DMS79 treated with DMSO at 0.1 percent for 48 hours (cell line): ENCODE measurements at regions not wholly inside any gene's neighbourhood (a gene's known extent, or its start where the extent isn't known, plus 50 kb on each side); places are given as distances from the start of the nearest gene placed in this dataset.

Experiments
- DNase-seq: peaks from one replicate; lab custom pipeline; 2025; lab: John Stamatoyannopoulos, UW

DNA sequence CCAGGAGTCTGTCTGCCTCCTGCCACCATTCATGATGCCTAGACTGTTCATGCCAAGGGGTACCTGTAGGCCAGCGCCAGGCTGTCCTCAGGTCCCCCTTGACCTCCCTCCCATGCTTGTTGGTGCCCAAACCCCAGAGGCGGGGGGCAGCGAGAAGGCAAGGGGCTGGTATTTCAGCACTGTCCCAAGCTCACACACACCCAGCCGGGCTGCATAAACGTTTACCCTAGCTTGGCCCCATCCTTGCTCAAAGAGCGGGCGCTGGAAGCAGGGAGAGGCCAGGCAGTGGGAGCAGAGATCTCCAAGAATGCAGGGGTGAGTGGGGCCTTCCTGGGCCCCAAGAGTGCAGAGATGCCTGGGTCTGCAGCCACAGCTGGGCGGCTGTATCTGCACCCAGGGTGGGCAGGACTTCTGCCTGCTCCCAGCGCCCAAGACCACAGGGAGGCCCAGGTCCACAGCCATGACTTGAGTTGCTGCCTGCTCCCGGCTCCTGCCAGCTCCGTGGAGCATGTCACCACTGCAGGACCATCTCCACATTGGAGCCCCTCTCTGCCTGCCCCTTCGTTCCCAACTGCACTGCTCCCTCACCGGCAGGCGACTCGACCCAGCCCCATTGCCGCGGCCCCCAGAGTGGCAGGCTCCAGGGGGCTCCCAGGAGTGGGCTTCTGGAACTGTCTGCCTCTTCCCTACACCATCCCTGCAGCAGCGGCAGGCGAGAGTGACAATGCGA lies 616.6 kb downstream of the METTL4 start:
- DNase-seq = no peak

DNA sequence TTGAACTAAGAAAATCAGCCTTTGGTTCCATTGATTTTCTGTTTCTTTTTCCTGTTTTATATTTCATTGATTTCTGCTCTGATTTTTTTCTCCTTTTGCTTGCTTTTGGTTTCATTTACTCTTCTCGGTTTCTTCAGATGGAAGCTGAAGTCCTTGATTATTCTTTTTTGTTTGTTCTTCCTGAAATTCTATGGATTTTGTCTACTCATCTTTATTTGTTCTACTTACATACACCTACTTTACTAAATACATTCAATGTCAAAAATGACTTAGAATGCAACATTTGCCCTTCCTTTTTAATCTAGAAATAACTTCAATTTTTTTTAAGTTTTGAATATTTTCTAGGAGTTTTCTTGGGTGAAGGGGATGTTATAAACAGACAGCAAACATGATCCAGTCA lies 612.5 kb downstream of the METTL4 start:
- no peak for DNase-seq

DNA sequence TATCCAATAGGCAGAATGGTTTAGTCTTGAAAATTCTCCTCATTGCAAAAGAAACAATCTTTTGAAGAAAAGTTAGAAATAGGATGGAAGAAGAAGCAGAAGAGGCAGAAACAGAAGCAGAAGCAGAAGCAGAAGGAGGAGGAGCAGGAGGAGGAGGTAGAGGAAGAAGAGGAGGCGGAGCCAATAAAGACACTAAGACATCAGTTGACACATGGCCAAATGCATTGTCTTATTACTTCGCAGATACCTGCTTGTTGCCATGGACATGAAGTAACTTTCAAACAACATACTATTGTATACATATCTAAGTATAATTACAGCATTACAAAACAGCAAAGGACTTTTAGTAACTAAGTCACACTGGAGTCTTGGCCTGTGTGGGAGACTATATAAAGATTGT lies 606.3 kb downstream of the METTL4 start:
- DNase-seq = no peak

DNA sequence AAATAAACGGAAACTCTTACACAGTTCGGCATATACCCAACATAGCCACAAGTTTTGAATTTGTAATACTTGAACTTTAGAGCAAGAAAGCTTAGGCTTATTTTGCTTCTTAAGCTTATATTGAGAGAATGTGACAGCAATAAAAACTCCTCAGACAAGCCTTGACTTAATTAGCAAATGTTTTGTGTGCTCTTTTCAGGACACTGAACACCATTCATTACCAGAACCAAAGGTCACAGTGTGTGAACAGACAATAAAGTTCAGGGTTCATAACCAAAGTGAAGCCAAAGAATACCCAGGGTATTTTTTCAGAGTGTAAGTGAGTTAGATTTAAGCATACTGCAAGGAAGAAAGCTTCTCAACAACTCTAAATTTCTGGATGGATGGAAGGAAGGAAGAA lies 605.8 kb downstream of the METTL4 start:
- DNase-seq = no peak

DNA sequence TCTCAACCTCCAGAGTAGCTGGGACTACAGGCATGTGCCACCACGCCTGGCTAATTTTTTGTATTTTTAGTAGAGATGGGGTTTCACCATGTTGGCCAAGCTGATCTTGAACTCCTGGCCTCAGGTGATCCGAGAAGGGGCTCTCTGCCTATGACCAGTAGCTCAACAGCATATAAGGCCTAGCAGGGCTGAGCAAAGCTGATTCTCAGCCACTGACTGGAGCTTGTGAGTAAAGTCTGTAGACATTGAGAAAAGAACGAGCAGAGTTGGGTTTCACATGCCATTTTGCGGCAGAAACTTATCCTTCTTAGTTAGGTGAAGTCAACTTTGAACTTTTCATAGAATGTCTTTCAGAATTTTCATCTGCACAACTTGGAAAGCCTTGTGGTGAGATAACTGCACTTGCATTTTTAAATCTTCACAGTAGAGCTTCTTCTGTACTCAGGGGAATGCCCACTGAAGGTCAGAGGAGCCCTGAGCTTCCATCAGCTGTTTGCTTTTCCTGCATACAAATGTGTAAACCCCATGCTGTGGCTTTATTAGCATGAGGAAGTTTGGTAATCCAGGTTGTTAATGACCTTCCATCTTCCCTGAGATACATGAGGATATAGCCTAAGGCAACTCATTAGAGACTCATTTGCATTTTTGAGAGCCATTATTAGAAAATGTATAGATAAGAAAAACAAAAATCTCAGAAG lies 602.4 kb downstream of the METTL4 start:
- no peak for DNase-seq

DNA sequence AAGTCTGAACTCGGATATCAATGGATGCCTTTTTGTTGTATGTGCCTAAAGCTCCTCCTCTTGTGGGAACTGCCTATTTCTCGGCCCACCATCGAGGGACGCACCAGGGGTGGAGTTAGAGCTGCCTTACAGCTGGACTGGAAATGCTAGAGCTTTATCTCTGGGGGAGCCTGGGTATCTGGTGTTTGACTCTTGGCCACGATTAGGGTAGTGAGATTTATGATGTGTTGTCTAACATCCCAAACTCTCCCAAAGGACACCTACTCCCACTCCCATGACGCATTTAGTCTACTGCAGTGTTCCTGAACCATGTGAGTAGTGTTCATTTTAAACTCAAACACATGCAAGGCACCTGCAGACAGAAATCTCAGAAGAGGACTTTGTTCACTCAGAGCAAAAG lies 594.8 kb downstream of the METTL4 start:
- no peak for DNase-seq

DNA sequence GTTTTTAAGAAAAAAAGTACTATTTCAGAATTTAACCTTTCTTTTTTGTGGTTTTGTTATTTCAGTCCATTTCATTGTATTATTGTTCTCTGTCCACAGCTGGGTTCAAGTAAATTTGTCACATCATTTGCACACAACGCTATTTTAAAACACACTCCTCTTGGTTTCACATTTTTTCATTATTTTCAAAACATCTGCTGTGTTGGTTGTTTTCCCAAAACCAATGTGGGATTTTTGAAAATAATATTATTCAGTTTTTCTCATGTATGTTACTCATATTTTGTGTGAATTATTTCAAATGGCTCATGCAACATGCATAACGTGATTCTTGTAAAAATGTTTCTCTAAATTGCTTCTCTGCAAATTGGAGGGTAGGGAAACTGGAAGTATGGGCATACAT lies 589.2 kb downstream of the METTL4 start:
- no peak for DNase-seq

DNA sequence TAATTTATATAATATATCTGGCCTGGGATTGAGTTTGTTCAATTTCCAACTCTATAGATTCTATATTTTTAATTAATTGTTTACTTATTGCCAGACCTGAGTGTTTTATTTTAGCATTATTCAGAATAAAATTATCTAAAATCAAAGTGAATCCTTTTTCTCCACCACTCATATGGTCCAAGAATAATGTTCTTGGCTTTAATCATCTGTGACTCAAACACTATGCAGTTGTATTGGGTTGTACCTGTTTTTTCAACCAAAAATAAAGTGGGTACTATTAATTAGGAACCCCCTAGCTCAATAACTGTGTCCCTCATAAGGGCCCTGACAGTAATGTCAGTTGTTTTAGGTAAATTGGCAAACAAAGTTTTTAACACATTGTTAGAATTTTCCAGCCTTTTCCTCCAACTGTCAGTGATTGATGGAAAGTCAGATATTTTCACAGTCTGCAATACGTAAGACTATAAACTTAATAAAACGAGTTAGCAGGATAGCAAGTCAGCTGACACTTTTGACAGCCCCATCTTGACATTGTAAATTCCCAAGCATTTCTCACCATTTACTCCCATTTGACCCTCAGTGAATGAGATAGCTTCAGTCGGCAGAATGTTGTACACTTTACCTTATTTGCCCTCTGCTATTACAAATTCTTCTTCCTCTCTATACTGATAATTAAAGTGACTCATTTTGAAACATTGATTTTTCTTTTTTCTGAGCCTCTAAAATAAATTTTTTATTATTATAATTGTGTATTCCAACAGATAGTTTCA lies 587.4 kb downstream of the METTL4 start:
- no peak for DNase-seq

DNA sequence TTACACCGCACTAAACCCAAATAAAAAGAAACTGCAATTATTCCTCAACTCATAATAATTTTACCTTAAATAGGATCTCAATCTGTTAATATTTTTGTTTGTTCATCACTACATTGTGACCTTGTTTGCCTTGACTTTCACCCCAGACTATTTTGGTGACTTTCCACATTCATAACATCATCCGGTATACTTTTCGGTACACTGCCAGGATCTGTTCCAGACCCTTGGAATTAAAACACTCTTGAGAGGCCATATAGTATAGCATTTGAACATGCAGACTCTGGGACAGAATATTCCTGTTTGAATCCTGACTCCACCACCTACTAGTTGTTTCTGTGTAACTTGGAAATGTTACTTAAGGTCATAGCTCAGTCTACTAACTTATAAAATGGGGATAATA lies 577.4 kb downstream of the METTL4 start:
- DNase-seq = no peak

DNA sequence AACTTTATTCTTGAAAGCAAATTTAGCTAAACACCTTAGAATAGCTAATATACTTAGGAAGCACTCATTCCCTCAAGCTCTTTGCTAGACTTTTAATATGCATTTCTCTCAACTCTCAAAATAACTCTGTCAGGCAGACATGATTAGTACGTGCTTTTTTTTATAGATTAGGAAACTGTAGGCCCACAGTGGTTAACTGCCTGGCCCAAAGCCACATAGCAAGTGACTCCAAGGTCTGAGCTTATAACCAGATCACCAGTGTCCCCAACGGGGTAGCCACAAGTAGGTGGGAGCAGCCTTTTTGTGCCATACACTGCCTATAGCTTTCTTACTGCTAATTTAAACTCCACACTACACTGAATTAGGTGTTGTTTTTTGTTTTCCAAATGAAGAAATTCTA lies 576.8 kb downstream of the METTL4 start:
- no peak for DNase-seq

DNA sequence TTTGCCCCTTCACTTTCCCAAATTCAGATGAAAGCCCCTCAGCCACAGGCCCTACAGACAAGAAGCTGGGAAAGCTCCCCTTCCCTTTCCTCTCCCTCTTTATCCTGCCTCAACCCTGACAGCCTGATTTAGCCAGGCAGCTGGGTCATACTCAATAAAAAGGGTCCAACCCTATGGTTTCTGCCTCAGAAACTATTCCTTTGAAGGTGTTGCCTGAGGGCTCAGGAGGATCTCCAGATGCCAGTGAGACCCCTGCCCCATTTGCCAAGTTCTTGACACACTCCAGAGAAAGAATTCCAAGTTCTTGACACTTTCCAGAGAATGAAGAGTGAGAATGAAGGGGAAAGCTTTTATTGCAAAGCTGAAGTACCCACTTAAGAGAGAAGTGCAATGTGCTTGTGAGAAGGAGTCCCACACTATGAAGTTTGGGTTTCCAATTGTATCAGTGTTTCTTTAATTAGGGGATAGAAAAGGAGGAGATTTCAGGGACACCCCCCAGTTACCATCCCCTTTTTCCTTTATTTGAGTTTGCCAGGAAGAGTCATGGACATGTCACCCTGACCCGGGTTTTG lies 576.2 kb downstream of the METTL4 start:
- no peak for DNase-seq

DNA sequence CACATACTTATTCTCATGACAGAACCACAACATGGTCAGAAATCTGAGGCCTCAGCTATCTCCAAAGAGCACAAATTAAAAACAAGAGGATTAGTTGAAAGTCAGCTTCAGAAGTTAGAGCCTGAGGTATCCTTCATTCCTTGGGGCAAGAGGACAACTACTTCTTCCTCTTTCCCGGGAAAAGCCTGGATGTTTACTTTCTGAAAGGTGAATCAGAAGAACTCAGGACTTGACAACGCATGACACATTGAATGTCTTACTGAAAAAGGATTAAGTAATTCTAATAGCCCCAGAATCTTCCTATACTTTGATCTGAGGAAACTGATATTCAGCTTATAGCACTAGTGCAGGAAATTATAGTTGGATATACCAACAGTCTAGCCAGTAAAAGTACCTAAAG lies 573.2 kb downstream of the METTL4 start:
- DNase-seq = no peak

DNA sequence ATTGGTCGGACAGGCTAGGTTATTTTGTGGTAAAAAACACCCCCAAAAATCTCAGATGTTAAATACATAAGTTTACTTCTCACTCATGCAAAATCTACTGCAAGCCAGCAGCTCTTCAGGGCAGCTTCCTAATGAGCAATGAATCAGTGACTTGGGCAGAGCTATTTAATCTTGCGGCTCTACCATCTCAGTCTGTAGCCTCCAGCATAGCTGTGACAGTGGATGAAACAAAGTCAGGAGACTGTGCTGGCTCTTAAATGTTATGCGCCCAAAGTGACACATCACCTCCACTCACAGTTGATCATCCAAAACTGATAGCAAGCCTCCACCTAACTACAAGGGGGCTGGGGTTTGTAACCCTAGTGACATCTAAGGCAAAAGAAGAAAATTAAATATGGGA lies 571.9 kb downstream of the METTL4 start:
- DNase-seq = no peak

DNA sequence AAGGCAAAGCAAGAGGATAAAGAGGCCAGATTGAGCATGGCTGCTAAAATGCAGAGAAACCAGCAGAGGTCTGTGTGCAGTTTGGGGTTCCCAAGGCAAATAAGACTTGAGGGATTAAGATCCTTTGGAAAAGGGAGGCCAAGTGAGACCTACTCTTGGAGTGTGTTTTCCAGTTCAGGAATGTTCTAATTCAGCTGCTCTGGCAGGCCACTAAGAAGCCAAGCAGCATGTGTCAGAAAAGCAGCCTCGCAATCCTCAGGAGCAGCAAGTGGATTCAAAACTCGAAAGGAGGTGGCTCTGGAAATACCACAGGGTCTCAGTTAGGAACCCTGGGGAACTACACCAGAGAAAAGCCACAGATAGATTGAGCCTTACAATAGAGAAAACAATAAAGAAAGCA lies 569.2 kb downstream of the METTL4 start:
- no peak for DNase-seq

DNA sequence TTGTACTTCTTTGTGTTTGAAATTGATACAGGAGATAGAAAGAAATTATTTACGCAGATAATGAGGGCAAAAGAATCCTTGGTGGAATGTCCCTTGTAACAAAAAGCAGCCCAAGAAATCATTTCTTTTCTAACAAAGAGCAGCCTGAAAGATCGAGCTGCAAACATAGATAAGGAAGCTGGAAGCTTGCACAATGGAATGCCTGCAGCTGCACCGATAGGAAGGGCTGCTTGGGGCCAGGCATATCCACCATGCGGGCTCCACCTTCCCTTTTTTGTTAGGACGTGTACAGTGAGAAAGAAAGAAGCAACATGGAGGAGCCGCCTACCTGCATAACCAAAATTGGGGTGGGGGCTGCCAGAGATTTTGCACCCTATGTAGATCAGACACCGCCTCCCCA lies 568.7 kb downstream of the METTL4 start:
- no peak for DNase-seq

DNA sequence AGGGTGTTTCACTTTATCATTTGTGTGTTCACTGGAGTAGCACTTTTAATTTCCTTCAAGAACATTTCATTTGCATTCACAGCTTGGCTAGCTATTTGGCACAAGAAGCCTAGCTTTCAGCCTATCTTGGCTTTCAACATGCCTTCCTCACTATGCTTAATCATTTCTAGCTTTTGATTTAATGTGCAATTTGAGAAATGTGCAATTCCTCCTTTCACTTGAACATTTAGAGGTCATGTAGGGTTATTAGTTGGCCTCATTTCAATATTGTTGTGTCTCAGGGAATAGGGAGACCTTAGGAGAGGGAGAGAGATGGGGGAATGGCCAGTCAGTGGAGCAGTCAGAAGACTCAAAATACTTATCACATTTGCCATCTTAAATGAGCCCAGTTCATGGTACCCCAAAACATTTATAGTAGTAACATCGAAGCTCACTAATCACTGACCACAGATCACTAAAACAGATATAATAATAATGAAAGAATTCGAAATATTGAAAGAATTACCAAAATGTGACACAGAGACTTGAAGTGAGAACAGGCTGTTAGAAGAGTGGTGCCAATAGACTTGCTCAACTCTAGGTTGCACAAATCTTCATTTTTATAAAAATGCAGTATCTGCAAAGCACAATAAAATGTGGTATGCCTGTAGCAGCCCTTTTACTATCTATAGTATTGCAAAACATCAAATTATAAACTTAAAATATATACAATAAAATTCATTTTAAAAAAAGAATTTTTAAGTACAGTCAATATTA lies 561.2 kb downstream of the METTL4 start:
- DNase-seq = no peak

DNA sequence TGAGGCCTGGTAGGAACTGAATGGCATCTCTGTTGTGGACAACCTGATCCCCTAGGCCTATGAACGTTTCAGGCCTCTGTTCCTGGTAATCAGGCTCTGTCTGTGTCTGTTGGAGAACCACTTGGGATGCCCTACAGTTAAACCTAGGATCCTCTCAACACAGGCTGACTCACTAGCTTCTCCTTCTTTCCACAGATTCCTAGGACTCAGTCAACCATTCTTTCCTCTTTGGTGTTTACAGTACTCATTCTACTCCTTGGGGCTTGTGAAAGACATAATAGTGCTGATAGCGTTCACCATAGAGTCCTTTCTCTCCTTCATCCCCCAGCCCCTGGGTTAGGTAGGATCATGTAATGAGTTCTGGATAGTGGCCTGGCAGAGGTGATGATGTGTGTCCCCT lies 544.3 kb downstream of the METTL4 start:
- no peak for DNase-seq

DNA sequence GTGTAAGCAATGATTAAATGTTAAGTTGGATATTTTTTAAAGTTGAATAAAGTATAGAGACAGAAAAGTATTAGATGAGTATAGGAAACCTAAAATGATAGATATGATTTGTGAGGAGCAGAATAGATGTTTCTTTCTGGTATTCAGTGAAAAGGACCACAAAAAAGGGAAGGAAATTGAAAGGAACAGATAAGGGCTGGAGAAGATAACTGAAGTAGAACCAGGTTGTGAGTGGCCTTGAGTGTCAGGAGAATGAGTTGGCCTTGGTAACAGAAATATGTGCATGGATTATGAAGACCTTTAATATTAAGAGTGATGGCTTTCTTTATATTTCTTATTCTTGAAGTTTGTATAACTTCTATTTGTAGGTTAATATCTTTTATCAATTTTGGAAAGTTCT lies 543.5 kb downstream of the METTL4 start:
- DNase-seq = no peak

DNA sequence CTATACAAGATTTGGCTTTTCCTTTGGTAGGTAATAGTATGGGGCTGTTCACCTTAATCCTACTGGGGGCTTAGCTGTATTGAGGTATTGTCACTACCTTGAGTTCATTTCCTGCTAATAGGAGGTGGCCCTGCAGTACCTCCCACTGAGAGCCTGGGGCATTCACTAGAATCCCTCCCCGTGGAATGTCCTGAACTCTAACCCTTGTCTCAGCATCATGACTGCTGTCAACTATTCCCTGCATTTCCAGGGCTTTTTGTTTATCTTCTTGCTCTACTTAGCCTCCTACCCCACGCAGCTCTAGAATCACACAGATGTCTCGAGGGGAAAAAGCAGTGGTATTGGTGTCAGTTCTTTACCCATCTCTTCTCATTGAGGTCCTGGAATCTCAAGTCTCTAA lies 542.3 kb downstream of the METTL4 start:
- no peak for DNase-seq

DNA sequence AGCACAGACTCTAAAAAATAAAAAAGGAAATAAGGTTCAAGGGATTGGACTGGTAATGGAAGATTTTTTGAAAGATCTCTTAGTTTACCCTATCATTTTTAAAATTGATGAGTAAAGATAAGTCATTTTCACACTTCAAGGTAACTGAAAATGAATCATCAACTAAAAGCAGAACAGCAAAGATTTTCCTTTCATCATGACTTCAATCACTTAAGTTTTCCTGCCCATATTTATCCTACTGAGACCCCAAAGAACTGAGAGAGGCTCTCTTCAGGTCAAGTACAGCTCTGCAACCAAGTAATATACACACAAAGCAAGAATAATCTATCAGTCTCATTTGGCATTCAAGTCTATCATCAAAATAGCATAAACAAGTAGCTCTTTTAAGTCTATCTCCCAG lies 540.7 kb downstream of the METTL4 start:
- no peak for DNase-seq

DNA sequence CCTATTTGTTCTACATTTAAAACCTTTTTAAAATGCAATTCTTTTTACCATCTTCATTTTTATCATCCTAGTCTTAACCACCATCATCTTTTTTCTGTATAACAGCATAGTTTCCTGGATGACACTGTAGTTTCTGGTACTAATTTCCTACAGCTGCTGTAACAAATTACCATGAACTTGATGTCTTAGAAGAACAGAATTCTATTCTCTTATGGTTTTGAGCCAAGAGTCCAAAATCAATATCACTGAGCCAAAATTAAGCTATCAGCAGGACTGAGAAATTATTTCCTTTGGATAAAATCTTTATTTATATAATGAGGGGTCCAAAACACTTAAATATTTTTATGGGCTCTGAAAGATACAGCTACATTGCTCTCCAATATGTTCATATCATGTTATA lies 539.3 kb downstream of the METTL4 start:
- no peak for DNase-seq

DNA sequence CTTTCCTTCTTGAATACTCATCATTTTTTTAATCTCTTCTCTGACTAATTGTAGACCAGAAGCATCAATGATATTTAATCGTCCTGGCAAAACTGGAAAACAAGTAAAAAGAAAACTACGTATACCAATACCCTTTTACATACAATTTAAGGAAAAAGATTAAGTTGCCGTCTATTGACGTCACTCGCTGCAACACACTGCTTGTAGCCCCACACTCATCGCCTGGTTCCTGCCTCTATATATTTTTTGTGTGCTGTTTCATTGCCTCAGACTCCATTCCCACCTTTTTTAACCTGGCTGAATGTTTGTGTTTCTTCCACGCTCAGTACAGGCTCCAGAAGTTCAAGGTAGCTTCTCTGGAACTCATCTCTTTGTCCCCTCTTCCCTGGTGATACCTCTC lies 536.2 kb downstream of the METTL4 start:
- DNase-seq = no peak
